SK-N-SH (cell line): ENCODE measurements at regions not wholly inside any gene's neighbourhood (a gene's known extent, or its start where the extent isn't known, plus 50 kb on each side); places are given as distances from the start of the nearest gene placed in this dataset.

Experiments
- CTCF ChIA-PET: fragments of 300-600, 350-600 bp; formaldehyde crosslinking; extraction: SDS; loops from one replicate; lab custom pipeline; 2021; lab: Yijun Ruan, JAX
- POLR2A ChIA-PET: fragments of 350-600 bp; sonication (Branson Sonifier 250); formaldehyde crosslinking; extraction: SDS; loops from one replicate; lab custom pipeline; 2020; ENCODE audit warnings: antibody characterized with exemption, inconsistent platforms; lab: Yijun Ruan, JAX
- DNase-seq: peaks from one replicate; pipeline ENCODE4 v3.0.0; 2012
- H2AFZ ChIP-seq: fragments of 200-600 bp; sonication (generic); 2 replicates; pipeline ENCODE4 v1.8.1; 2016; ENCODE audit warnings: antibody characterized with exemption, mild to moderate bottlenecking, low read depth
- H3F3A ChIP-seq: fragments of 200-600 bp; sonication (generic); replicated peaks from 2 replicates; pipeline ENCODE3; 2016; ENCODE audit warnings: antibody characterized with exemption, mild to moderate bottlenecking; ENCODE audit not compliant: insufficient read depth
- H3K27ac ChIP-seq, 2 experiments: fragments of 200-500 bp in 1 of 2; fragments of 200-600 bp in 1 of 2; sonication (Bioruptor generic) in 1 of 2; sonication (generic), shearing (Covaris generic) in 1 of 2; 2 replicates each; pipeline versions ENCODE4 v1.5.1 to v1.6.1; 2014 to 2016; ENCODE audit warnings: low read depth in 2 of 2, inconsistent platforms in 1 of 2, low read length in 1 of 2, mild to moderate bottlenecking in 1 of 2, mixed read lengths in 1 of 2
- H3K27me3 ChIP-seq: fragments of 200-600 bp; sonication (generic), shearing (Covaris generic); 2 replicates; pipeline ENCODE4 v1.6.1; 2016; ENCODE audit warnings: mixed run types; ENCODE audit not compliant: insufficient read depth
- H3K36me3 ChIP-seq, 2 experiments: fragments of 200-500 bp in 1 of 2; fragments of 200-600 bp in 1 of 2; sonication (Bioruptor generic) in 1 of 2; sonication (generic) in 1 of 2; replicated peaks in 1 of 2; 2 replicates each; pipeline versions ENCODE3 to v1.5.1; 2014 to 2016; ENCODE audit warnings: low read length in 1 of 2, mild to moderate bottlenecking in 1 of 2; ENCODE audit not compliant: insufficient read depth in 2 of 2, control insufficient read depth in 1 of 2
- H3K4me1 ChIP-seq, 2 experiments: fragments of 200-500 bp in 1 of 2; fragments of 200-600 bp in 1 of 2; sonication (Bioruptor generic) in 1 of 2; sonication (generic), shearing (Covaris generic) in 1 of 2; 2 replicates each; pipeline versions ENCODE4 v1.5.1 to v1.6.1; 2014 to 2016; ENCODE audit warnings: low read depth in 1 of 2, low read length in 1 of 2, mixed run types in 1 of 2; ENCODE audit not compliant: insufficient read depth in 2 of 2, control insufficient read depth in 1 of 2
- H3K4me2 ChIP-seq: fragments of 200-600 bp; sonication (generic), shearing (Covaris generic); 2 replicates; pipeline ENCODE4 v1.6.1; 2017; ENCODE audit warnings: mixed run types
- H3K4me3 ChIP-seq, 2 experiments: fragments of 200-500 bp in 1 of 2; fragments of 200-600 bp in 1 of 2; sonication (Bioruptor generic) in 1 of 2; sonication (generic), shearing (Covaris generic) in 1 of 2; 2 replicates each; pipeline versions ENCODE4 v1.5.1 to v1.8.1; 2014 to 2016; ENCODE audit warnings: low read depth in 2 of 2, inconsistent platforms in 1 of 2, low read length in 1 of 2, mild to moderate bottlenecking in 1 of 2, mixed read lengths in 1 of 2, moderate library complexity in 1 of 2
- H3K79me2 ChIP-seq: fragments of 200-600 bp; sonication (generic); 2 replicates; pipeline ENCODE4 v1.8.1; 2017; ENCODE audit warnings: mild to moderate bottlenecking; ENCODE audit not compliant: insufficient read depth
- H3K9ac ChIP-seq: fragments of 200-600 bp; sonication (generic); 2 replicates; pipeline ENCODE4 v1.6.1; 2017; ENCODE audit warnings: mixed run types
- H3K9me2 ChIP-seq: fragments of 200-600 bp; sonication (generic); 2 replicates; pipeline ENCODE4 v1.6.1; 2017; ENCODE audit warnings: mixed run types
- H3K9me3 ChIP-seq: fragments of 200-600 bp; sonication (generic); 2 replicates; pipeline ENCODE4 v1.6.1; 2017; ENCODE audit warnings: mixed run types, mild to moderate bottlenecking, moderate library complexity
- H4K20me1 ChIP-seq: fragments of 200-600 bp; sonication (generic); 2 replicates; pipeline ENCODE4 v1.6.1; 2017; ENCODE audit warnings: mild to moderate bottlenecking, mixed run types; ENCODE audit not compliant: insufficient read depth
- CHD2 ChIP-seq: fragments of 150-350 bp; IDR thresholded peaks from 2 replicates; pipeline ENCODE4 v1.6.1; 2018; ENCODE audit warnings: low read length; ENCODE audit not compliant: partially characterized antibody
- CTCF ChIP-seq: fragments of 200-600 bp; sonication (generic); IDR thresholded peaks from 2 replicates; pipeline ENCODE4 v1.6.1; 2017; ENCODE audit warnings: antibody characterized with exemption, mild to moderate bottlenecking, moderate library complexity
- EP300 ChIP-seq, 2 experiments: IDR thresholded peaks; 2 replicates each; pipeline versions ENCODE4 v1.4.0 to v1.6.1; 2012; ENCODE audit warnings: borderline replicate concordance in 1 of 2, low read depth in 1 of 2, low read length in 1 of 2
- EZH2phosphoT487 ChIP-seq: fragments of 200-600 bp; sonication (generic); IDR thresholded peaks from 2 replicates; pipeline ENCODE4 v1.6.1; 2017; ENCODE audit warnings: low read depth, mixed run types, mild to moderate bottlenecking, antibody characterized with exemption, moderate library complexity, borderline replicate concordance
- FOSL2 ChIP-seq: IDR thresholded peaks from 2 replicates; pipeline ENCODE4 v1.4.0; 2012; ENCODE audit warnings: low read depth, mild to moderate bottlenecking, moderate library complexity, borderline replicate concordance
- FOXM1 ChIP-seq: IDR thresholded peaks from 2 replicates; pipeline ENCODE4 v1.4.0; 2012; ENCODE audit warnings: low read depth, mild to moderate bottlenecking
- GABPA ChIP-seq: IDR thresholded peaks from 2 replicates; pipeline ENCODE4 v1.4.0; 2012; ENCODE audit warnings: low read depth, mild to moderate bottlenecking
- GATA2 ChIP-seq: sonication (generic); formaldehyde crosslinking; IDR thresholded peaks from 2 replicates; pipeline ENCODE4 v1.5.0; 2020; ENCODE audit warnings: mild to moderate bottlenecking, missing genetic modification reagents
- IRF3 ChIP-seq: fragments of 150-350 bp; IDR thresholded peaks from 2 replicates; pipeline ENCODE4 v1.6.1; 2016; ENCODE audit warnings: mild to moderate bottlenecking, low read depth, low read length
- MAX ChIP-seq: IDR thresholded peaks from 2 replicates; pipeline ENCODE4 v1.4.0; 2012; ENCODE audit warnings: low read depth
- MEF2A ChIP-seq: IDR thresholded peaks from 2 replicates; pipeline ENCODE4 v1.4.0; 2012; ENCODE audit warnings: low read depth, borderline replicate concordance
- MXI1 ChIP-seq: IDR thresholded peaks from 2 replicates; pipeline ENCODE4 v1.6.1; 2012; ENCODE audit warnings: mild to moderate bottlenecking, low read depth, low read length, improper control_type of control experiment
- NFIC ChIP-seq: IDR thresholded peaks from 2 replicates; pipeline ENCODE4 v1.4.0; 2012; ENCODE audit warnings: borderline replicate concordance
- NRF1 ChIP-seq: IDR thresholded peaks from 2 replicates; pipeline ENCODE4 v1.6.1; 2012; ENCODE audit warnings: low read depth, mild to moderate bottlenecking, low read length
- RAD21 ChIP-seq: IDR thresholded peaks from 2 replicates; pipeline ENCODE4 v1.6.1; 2012; ENCODE audit warnings: mild to moderate bottlenecking, low read length
- SIN3A ChIP-seq: IDR thresholded peaks from 2 replicates; pipeline ENCODE4 v1.6.1; 2012; ENCODE audit warnings: low read depth, mild to moderate bottlenecking, low read length, moderate library complexity, borderline replicate concordance
- TAF1 ChIP-seq: IDR thresholded peaks from 2 replicates; pipeline ENCODE4 v1.6.1; 2012; ENCODE audit warnings: low read depth, mild to moderate bottlenecking, low read length, moderate library complexity, borderline replicate concordance
- WGBS: methylation state at CpG from one replicate; pipeline ENCODE4 v1.1.6; 2017; ENCODE audit warnings: low lambda C conversion rate; 5-methylcytosine and 5-hydroxymethylcytosine counted together

- H3K4me3 ChIP-seq = no peak overlapping the region
- 39% methylated on average over 5 of the region's 5 CpGs for WGBS
- H3K27me3 ChIP-seq = peaks cover 6% of the 10 kb centered on the region; the same call in 1 of the 2 replicates
- no peaks in the 10 kb centered on the region for H4K20me1 ChIP-seq
- no peak overlapping the region for H2AFZ ChIP-seq
- no peak for DNase-seq
- CTCF ChIA-PET = no interaction called here
- H3F3A ChIP-seq = no peaks in the 10 kb centered on the region
- no peak overlapping the region for H3K27ac ChIP-seq
- POLR2A ChIA-PET = no interaction called here
- H3K9me3 ChIP-seq = no peaks in the 10 kb centered on the region
- no peak overlapping the region for H3K4me2 ChIP-seq
- H3K9ac ChIP-seq = no peak overlapping the region
- H3K4me1 ChIP-seq = no peaks in the 10 kb centered on the region
- no peaks in the 10 kb centered on the region for H3K36me3 ChIP-seq
- H3K79me2 ChIP-seq = no peaks in the 10 kb centered on the region
- no peaks in the 10 kb centered on the region for H3K9me2 ChIP-seq
- TF ChIP-seq RAD21 (no peak), MXI1 (no peak), GABPA (no peak), CHD2 (no peak), FOSL2 (no peak), CTCF (no peak), MEF2A (no peak), NRF1 (no peak), IRF3 (no peak), TAF1 (no peak), EZH2phosphoT487 (no peak), FOXM1 (no peak), SIN3A (no peak), GATA2 (CRISPR knock-in tag) (no peak), MAX (no peak), NFIC (no peak), EP300 (IDR thresholded peaks at IDR 0.05; ENCODE audit: borderline replicate concordance in 1 of 2, low read depth in 1 of 2, low read length in 1 of 2) (no peak)
Measured at GRCh38 chr14:56868660-56869059, 58.4 kb upstream of the OTX2 start.

- no peak overlapping the region for H3K4me2 ChIP-seq
- CTCF ChIA-PET = no interaction called here
- H3K4me1 ChIP-seq = no peaks in the 10 kb centered on the region
- no peaks in the 10 kb centered on the region for H4K20me1 ChIP-seq
- H3K9ac ChIP-seq = no peak overlapping the region
- WGBS = 3% methylated on average over 5 of the region's 5 CpGs
- H3K79me2 ChIP-seq = no peaks in the 10 kb centered on the region
- H3K27ac ChIP-seq = no peak overlapping the region
- no peak for TF ChIP-seq RAD21
- TF ChIP-seq, all 33 proteins: peak for 0
- Histone ChIP-seq H3F3A (no peaks in the 10 kb centered on the region), H2AFZ (no peak overlapping the region), H3K9me2 (no peaks in the 10 kb centered on the region), H3K4me3 (no peak overlapping the region), H3K27me3 (no peaks in the 10 kb centered on the region), H3K9me3 (no peaks in the 10 kb centered on the region), H3K36me3 (no peaks in the 10 kb centered on the region)
- POLR2A ChIA-PET = no interaction called here
- no peak for DNase-seq
Measured at GRCh38 chr14:56862836-56863235, 52.6 kb upstream of the OTX2 start.
